COLO829 (cell line): ENCODE measurements at regions not wholly inside any gene's neighbourhood (a gene's known extent, or its start where the extent isn't known, plus 50 kb on each side); places are given as distances from the start of the nearest gene placed in this dataset.

ENCODE experiments used
- DNase-seq: peaks from one replicate; pipeline ENCODE4 v3.0.0; 2012; ENCODE audit warnings: low spot score

DNA sequence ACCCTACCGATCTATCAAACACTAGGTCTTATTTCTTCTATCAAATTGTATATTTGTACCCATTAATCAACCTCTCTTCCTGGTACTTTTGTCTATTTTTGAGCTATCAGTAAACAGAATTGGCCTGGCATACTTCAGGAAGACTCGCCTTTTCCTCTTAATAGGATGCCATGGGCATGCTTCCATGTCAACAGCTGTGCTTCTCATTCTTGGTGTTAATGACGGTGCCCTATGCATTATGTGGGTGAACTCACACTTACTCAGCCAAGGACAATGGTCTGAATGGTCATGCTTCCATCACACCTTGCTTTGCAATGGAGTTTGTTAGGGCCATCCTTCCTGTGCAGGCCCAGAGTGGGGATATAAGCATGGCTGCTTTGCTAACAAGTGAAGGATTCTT lies 521.8 kb downstream of the MIAT start:
- DNase-seq, result no peak

GRCh38 chr22:27181537-27181936 lies 524.1 kb downstream of the MIAT start:
- DNase-seq, result no peak

DNA sequence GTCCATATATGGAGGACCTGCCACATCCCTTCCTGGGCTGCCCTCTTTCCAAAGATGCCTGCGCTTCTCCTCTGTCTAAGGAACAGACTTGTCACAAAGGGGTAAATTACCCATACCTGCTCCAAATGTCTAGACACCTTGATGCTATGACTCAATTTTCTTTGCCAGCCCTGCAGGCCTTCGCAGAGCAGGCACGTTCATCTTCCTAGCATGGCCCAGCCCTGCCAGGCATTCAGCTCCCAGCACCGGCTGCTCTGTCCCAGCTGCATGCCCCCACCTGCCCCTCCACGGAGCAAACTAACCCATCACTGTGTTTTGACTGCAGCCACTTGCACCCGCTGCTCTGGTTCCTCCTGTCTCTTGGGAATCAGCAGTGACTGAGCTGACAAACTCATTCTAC lies 526.1 kb downstream of the MIAT start:
- no peak for DNase-seq

GRCh38 chr22:27185099-27185709 lies 527.8 kb downstream of the MIAT start:
- no peak for DNase-seq

DNA sequence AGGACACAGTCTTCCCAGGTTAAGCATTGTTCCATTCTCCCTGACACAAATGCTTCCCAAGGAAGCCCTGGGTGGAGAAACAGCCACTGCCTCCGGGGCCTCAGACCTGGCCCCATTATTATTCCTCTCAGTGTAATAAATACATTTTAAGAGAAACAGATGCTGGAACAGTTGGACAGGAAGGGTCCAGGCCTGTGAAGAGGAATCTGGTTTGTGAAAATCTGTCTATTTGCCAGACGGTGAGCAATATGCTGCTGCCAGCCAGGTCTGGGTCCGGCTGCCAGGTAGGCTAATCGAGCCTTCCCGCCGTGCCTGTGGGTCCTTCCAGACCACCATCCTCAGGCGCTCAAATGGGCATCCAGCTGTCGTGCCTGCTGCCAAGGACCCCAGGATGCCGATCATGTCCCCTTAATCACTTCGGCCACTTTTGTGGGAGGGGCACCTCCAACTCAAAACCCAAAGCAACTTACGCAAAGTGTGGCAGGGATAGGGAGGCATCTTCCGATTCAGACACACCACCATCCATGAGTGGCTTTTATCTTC lies 528.4 kb downstream of the MIAT start:
- DNase-seq, result no peak

GRCh38 chr22:27186643-27187042 lies 529.3 kb downstream of the MIAT start:
- no peak for DNase-seq

DNA sequence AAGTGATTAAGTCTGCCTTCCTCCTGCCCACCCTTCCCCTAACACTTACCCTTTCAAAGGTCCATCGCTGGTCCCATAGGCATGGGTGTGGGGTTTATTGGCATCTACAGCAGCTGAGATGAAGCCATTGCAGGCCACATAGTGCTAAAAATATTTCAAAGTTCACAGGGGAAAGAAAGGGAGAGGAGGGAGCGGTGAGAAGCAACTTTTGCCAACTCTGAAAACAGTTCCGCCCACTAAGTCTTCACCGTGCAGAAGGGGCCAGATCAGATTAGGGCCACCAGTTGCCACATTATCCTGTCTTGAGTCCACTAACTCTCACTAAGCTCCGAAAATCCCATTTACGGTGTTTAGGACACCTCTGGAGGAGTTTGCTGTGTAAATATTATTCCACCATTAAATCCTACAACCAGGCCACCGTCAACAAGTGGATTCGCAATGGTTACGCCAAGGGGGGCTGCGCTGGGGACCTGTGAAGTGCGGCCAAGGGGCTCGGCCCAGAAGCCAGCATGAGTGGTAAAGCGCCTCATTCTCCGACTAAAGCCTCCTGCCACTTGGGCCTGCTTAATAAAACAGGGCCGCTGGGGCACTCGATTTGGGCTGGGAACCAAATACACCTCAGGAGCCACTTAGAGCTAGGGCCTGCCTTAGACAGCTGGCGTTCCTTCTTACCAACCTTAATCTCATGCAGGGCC lies 534.9 kb downstream of the MIAT start:
- no peak for DNase-seq

DNA sequence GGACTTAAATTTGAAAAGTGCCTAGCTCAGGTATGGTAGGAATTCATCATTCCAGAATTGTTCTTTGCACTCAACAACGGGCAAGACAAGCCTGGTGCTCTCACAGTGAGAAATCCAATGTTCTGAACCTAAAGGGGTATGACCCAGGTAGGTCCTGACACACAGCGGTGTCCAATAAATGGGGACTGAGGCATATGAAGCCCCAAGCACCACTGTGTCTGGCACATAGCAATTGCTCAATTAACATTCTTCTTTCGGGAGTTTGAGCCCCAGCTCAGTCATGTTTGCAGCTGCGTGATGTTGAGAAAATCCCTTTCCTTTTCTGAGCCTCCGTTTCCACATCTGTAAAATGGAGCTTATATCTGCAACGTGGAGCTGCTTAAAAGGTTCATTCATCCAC lies 535.8 kb downstream of the MIAT start:
- no peak for DNase-seq

DNA sequence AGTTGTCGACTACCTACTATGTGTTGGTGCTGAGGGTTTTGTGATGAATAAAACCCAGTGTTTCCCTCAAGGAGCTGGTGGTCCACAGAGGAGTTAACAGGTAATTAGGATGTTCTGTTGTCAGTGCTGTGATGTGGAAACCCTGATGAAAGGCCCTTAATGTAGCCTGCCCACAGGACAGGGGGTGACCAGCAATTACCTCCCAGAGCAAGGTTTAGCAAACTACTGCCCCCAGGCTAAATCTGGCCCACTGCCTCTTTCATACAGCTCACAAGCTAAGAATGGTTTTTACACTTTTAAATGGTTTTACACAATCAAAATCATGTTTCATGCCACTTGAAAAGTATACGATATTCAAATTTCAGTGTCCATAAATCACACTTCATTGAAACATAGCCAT lies 536.2 kb downstream of the MIAT start:
- no peak for DNase-seq

DNA sequence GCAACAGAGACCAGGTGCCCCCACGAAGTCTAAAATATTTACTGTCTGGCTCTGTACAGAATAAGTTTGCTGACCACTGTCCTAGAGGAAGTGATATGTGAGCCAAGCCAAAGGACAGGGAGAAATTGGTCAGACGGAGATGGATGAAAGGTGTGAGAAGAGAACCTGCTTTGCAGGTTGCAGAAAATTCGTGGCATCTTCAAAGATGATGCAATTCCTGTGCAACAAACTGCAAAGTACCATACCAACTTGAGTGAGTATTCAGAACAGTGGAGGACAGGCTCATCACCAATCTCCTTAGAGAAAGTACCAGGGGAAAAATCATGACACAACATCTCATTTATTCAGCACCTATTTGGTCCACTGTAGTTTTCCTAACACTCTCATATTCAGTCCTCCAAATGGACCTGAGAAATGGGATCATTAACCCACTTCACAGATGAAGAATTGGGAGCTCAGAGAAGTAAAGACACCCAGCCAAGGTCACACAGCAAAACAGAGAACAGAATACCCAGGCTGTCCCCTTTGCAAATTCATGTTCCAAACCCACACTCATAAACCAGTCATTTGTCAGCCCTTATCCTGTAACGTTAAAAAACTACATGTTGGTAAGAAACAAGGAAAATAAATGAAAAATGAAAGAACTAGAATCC lies 536.8 kb downstream of the MIAT start:
- DNase-seq, result no peak

DNA sequence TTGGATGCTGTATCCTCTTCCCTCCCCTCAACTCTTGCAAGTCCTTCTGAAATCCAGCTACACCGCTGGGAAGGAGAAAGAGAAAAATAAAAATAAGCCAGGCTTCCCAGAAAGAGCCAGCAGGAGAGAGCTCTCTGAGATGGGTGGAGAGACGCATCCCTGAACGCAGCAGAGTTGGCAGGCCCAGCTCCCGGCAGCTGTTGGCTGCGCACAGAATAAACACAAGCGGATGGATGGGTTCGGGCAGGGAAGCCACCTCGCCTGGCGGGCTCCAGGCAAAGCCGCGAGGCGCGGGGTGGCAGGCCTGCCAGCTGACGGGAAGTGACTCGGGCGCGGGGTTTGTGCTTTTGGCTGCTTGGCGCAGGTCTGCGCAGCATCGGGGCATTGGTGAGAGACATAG lies 537.7 kb downstream of the MIAT start:
- DNase-seq, result no peak

- no peak for DNase-seq
Measured at GRCh38 chr22:27195494-27195893, 538.1 kb downstream of the MIAT start.

GRCh38 chr22:27196606-27197005 lies 539.2 kb downstream of the MIAT start:
- DNase-seq, result no peak

DNA sequence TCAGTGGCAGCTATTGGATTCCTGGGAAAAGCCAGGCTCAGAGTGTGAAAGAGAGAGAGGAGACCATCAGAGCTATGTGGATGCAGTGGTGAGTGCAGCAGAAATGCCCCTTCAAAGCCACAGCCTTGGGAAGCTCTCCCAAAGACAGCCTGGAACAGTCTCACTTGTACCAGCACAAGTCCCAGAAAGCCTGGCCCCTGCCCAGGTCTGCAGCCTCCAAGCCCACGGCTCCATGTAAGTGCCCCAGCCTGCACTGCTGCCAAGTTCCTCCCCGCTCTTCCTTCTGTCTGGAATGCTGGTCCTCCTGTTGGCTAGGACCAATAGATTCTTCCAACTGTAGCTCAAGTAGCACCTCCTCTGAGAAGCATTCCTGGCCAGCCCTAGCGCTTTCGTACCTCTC lies 539.7 kb downstream of the MIAT start:
- no peak for DNase-seq

DNA sequence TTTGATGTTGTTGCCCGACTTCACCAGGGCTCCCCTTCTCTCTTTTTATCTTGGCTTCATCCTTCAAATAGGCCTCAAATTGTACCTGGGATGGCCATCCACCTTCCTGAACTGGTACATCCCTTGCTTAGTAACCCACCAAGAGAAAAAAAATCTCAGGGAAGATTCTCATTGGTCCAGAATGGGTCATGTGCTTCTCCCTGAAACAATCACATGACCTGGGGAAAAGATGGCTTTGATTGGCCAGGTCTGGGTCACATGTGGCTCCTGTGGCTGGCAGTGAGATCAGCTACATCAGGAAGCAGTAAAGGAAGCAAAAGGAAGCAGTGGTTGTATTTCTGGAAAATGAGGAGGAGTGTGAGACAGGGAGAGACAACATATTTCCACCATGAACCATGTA lies 540.2 kb downstream of the MIAT start:
- DNase-seq, result no peak

DNA sequence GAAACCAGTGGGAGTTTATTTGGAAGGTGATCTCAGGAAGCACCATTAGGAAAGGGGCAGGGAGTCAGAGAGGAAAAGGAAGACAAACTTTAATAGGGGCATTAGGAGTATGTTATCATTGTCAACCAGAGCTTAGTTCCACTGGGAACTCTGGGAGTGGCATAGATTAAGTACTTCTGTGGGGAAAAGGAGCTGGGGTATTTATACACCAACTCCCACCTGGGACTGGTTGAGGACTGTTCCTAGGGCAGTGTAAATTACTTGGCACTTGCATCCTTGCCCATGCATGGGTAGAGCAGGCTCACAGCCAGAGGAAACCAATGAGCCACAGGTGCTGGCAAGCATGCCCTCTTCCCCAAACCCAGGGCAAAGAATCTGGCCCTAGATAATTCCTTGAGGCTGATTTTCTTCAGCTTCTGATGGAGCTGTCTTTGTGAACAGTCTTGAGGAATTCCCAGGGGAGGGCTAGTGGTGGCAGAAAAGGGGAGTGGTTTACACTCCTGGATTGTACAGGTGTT lies 541.2 kb downstream of the MIAT start:
- no peak for DNase-seq

DNA sequence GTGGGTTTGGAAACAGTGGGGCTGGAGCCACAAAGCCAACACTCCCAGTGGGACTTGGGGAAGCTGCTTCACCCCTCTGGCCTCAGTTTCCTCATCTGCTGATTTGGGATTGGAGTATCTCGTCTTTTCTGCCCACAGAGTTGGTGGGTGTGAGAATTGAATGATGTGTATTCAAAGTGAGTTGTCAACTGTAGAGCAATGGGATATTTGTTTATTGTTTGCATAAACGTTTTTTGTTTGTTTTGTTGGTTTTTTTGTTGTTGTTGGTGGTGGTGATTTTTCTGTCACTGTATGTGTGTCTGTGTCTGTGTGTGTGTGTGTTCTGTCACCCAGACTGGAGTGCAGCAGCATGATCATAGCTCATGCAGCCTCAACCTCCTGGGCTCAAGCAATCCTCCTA lies 542.0 kb downstream of the MIAT start:
- DNase-seq, result no peak

GRCh38 chr22:27201276-27201675 lies 543.9 kb downstream of the MIAT start:
- DNase-seq, result no peak

- DNase-seq, result no peak
Measured at GRCh38 chr22:27201741-27202140, 544.4 kb downstream of the MIAT start.

DNA sequence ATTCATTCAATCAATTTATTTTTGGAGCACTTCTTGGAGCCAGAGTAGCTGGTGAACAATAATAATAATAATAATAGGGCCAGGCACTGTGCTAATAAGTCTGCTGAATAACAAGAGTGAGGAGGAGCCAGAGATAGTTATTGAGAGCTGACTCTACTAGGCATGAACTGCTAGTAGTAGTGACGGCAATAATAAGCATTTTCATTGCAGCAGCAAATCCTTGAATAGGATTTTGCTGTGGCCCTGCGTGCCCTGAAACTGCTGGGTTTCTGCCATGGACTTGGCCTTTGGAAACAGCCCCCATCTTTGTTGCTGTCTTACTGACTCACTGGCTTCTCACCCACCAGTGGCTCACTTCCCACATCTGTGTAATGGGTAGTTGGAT lies 545.9 kb downstream of the MIAT start:
- no peak for DNase-seq

GRCh38 chr22:27204280-27204679 lies 546.9 kb downstream of the MIAT start:
- DNase-seq, result no peak

GRCh38 chr22:27204817-27205216 lies 547.4 kb downstream of the MIAT start:
- no peak for DNase-seq
